IMR-90 (cell line): ENCODE measurements at regions not wholly inside any gene's neighbourhood (a gene's known extent, or its start where the extent isn't known, plus 50 kb on each side); places are given as distances from the start of the nearest gene placed in this dataset.
"Not testable (repeated sequence)": the region's sequence is repeated elsewhere in the genome, so short reads cannot be mapped to it uniquely, and the experiment has no call there.

Experiments
- ATAC-seq: fragments of 200-7000 bp; cut with Tn5 transposase; 2 replicates; pipeline ENCODE4 v1.9.1; 2020; ENCODE audit warnings: low read depth, mild to moderate bottlenecking, moderate library complexity
- BruUV-seq: library from RNA; stranded (reverse); fragments of 400-500 nt; replicated peaks from 2 replicates; lab custom pipeline; 2021; lab: Mats Ljungman, UMichigan
- CTCF ChIA-PET: fragments of 300-600 bp; formaldehyde crosslinking; extraction: SDS; loops from one replicate; lab custom pipeline; 2021; ENCODE audit warnings: antibody characterized with exemption; lab: Yijun Ruan, JAX
- POLR2A ChIA-PET: fragments of 300-600 bp; sonication (Branson Sonifier 250); formaldehyde crosslinking; loops from one replicate; lab custom pipeline; 2022; ENCODE audit warnings: antibody characterized with exemption; ENCODE audit not compliant: unreplicated experiment; lab: Charles Lee
- DNase-seq: peaks from one replicate; pipeline ENCODE4 v3.0.0; 2013
- H2AFZ ChIP-seq: replicated peaks from 2 replicates; pipeline ENCODE3; 2013; ENCODE audit warnings: low read length, mild to moderate bottlenecking; ENCODE audit not compliant: poor library complexity
- H2AK5ac ChIP-seq: 2 replicates; pipeline ENCODE4 v1.6.1; 2013; ENCODE audit warnings: low read depth, low read length, inconsistent platforms
- H2AK9ac ChIP-seq: replicated peaks from 2 replicates; pipeline ENCODE3; 2013; ENCODE audit warnings: mild to moderate bottlenecking, low read depth, low read length, moderate library complexity; ENCODE audit not compliant: poor library complexity
- H2BK120ac ChIP-seq: 2 replicates; pipeline ENCODE4 v1.6.1; 2013; ENCODE audit warnings: low read depth, low read length, inconsistent platforms
- H2BK15ac ChIP-seq: 3 replicates; pipeline ENCODE4 v1.6.1; 2013; ENCODE audit warnings: low read depth, low read length, inconsistent platforms
- H2BK20ac ChIP-seq: 2 replicates; pipeline ENCODE4 v1.6.1; 2013; ENCODE audit warnings: low read depth, mild to moderate bottlenecking, inconsistent platforms, low read length, moderate library complexity
- H2BK5ac ChIP-seq: 2 replicates; pipeline ENCODE4 v1.6.1; 2013; ENCODE audit warnings: mild to moderate bottlenecking, low read depth, low read length, inconsistent platforms; ENCODE audit not compliant: poor library complexity, severe bottlenecking
- H3K14ac ChIP-seq: replicated peaks from 2 replicates; pipeline ENCODE4 v1.6.1; 2013; ENCODE audit warnings: low read depth, low read length, inconsistent platforms
- H3K18ac ChIP-seq: 2 replicates; pipeline ENCODE4 v1.6.1; 2013; ENCODE audit warnings: low read depth, low read length, control low read depth
- H3K23ac ChIP-seq: 2 replicates; pipeline ENCODE4 v1.6.1; 2013; ENCODE audit warnings: low read depth, low read length, inconsistent platforms
- H3K27ac ChIP-seq: 2 replicates; pipeline ENCODE4 v1.5.1; 2013; ENCODE audit warnings: mild to moderate bottlenecking, control low read depth, low read length; ENCODE audit not compliant: insufficient read depth
- H3K27me3 ChIP-seq: 2 replicates; pipeline ENCODE4 v1.6.1; 2013; ENCODE audit warnings: low read length; ENCODE audit not compliant: control insufficient read depth, insufficient read depth
- H3K36me3 ChIP-seq: 2 replicates; pipeline ENCODE4 v1.6.1; 2013; ENCODE audit warnings: low read length, mixed read lengths; ENCODE audit not compliant: control insufficient read depth, insufficient read depth
- H3K4ac ChIP-seq: 2 replicates; pipeline ENCODE4 v1.6.1; 2013; ENCODE audit warnings: low read depth, low read length, inconsistent platforms
- H3K4me1 ChIP-seq: 2 replicates; pipeline ENCODE4 v1.6.1; 2013; ENCODE audit warnings: low read length, mixed read lengths; ENCODE audit not compliant: control insufficient read depth, insufficient read depth
- H3K4me2 ChIP-seq: 2 replicates; pipeline ENCODE4 v1.6.1; 2013; ENCODE audit warnings: low read depth, mild to moderate bottlenecking, control low read depth, low read length, moderate library complexity
- H3K4me3 ChIP-seq: 2 replicates; pipeline ENCODE4 v1.5.1; 2013; ENCODE audit warnings: low read depth, mild to moderate bottlenecking, control low read depth, low read length, moderate library complexity; ENCODE audit not compliant: insufficient read depth
- H3K56ac ChIP-seq: 2 replicates; pipeline ENCODE4 v1.6.1; 2013; ENCODE audit warnings: low read length, inconsistent platforms; ENCODE audit not compliant: insufficient read depth; ENCODE audit errors: extremely low read depth
- H3K79me1 ChIP-seq, 2 experiments: 2 replicates each; pipeline ENCODE4 v1.6.1; 2013; ENCODE audit warnings: low read length in 2 of 2, inconsistent platforms in 1 of 2, low read depth in 1 of 2
- H3K9ac ChIP-seq: 2 replicates; pipeline ENCODE4 v1.6.1; 2013; ENCODE audit warnings: low read depth, low read length, control low read depth
- H3K9me1 ChIP-seq: 2 replicates; pipeline ENCODE4 v1.6.1; 2013; ENCODE audit warnings: low read length, inconsistent platforms; ENCODE audit not compliant: insufficient read depth
- H3K9me3 ChIP-seq: 2 replicates; pipeline ENCODE4 v1.6.1; 2013; ENCODE audit warnings: low read length; ENCODE audit not compliant: control insufficient read depth, insufficient read depth
- H4K20me1 ChIP-seq: 2 replicates; pipeline ENCODE4 v1.6.1; 2013; ENCODE audit warnings: low read length, inconsistent platforms; ENCODE audit not compliant: insufficient read depth
- H4K5ac ChIP-seq: 2 replicates; pipeline ENCODE4 v1.6.1; 2013; ENCODE audit warnings: mild to moderate bottlenecking, low read depth, low read length, control low read depth
- H4K8ac ChIP-seq, 2 experiments: 2 replicates each; pipeline ENCODE4 v1.6.1; 2013; ENCODE audit warnings: low read depth in 2 of 2, low read length in 2 of 2, control low read depth in 1 of 2, inconsistent platforms in 1 of 2
- H4K91ac ChIP-seq: 2 replicates; pipeline ENCODE4 v1.6.1; 2013; ENCODE audit warnings: low read depth, low read length, inconsistent platforms; ENCODE audit not compliant: insufficient read depth
- WGBS, 2 experiments: methylation state at CpG; one replicate each; pipeline versions ENCODE4 v1.1.5 to v1.1.7; 2013; ENCODE audit warnings: missing lambda C conversion rate in 2 of 2; ENCODE audit not compliant: insufficient read length in 1 of 2; ENCODE audit errors: extremely low coverage in 2 of 2; 5-methylcytosine and 5-hydroxymethylcytosine counted together
- dilution Hi-C: fragments of 300-500 bp; cut with HindIII; formaldehyde crosslinking; loops from one replicate; pipeline ENCODE4 v1.14.3; 2018; ENCODE audit warnings: low sequenced_read_pairs; ENCODE audit not compliant: unreplicated experiment
- in situ Hi-C: fragments of 300-500 bp; cut with MboI; formaldehyde crosslinking; loops from 3 replicates; pipeline ENCODE4 v1.14.3; 2019; ENCODE audit warnings: low sequenced_read_pairs, inconsistent platforms, mixed read lengths
- intact Hi-C: fragments of 100-400 bp; cut with micrococcal nuclease; formaldehyde crosslinking; loops from 2 replicates; pipeline ENCODE4 v1.10.0; 2022

DNA sequence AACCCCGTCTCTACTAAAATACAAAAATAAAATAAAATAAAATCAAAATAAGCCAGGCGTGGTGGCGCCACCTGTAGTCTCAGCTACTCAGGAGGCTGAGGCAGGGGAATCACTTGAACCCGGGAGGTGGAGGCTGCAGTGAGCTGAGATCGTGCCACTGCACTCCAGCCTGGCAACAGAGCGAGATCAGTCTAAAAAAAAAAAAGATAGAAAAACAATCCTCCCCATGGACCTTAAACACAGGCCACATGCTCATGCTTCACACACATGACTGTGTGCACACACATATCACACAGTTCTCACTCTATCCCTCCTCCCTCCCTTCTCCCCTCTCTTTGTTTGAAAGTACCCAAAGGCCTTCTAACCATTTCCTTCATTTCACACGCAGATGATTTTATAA is 667.6 kb downstream of the UQCRFS1 start:
- H2BK120ac ChIP-seq, ATAC-seq, intact Hi-C loops, H4K20me1 ChIP-seq, H3K27me3 ChIP-seq, H3K18ac ChIP-seq, H3K9me1 ChIP-seq, H2AFZ ChIP-seq, H4K5ac ChIP-seq, H2BK5ac ChIP-seq, H3K14ac ChIP-seq, H3K4ac ChIP-seq, H3K27ac ChIP-seq, H4K8ac ChIP-seq, H3K9ac ChIP-seq, H2BK15ac ChIP-seq, CTCF ChIA-PET, H3K4me1 ChIP-seq, H2AK9ac ChIP-seq, in situ Hi-C loops, BruUV-seq, H3K23ac ChIP-seq, H3K36me3 ChIP-seq, H3K4me3 ChIP-seq, H4K91ac ChIP-seq, H3K56ac ChIP-seq, H3K79me1 ChIP-seq, H3K4me2 ChIP-seq, DNase-seq, H2BK20ac ChIP-seq, H2AK5ac ChIP-seq, dilution Hi-C loops: not testable (repeated sequence)
- WGBS, 2 experiments = no CpG with 5 or more reads among the region's 7 CpGs
- H3K9me3 ChIP-seq = peaks cover 30% of the 10 kb centered on the region
- POLR2A ChIA-PET = interaction anchor here (0.7 kb wide), 1 partner anchor 198 kb away, joined by 6 read pairs; no protein-coding TSS in a partner anchor
